Hepatocyte (in vitro differentiated cells): ENCODE measurements at regions not wholly inside any gene's neighbourhood (a gene's known extent, or its start where the extent isn't known, plus 50 kb on each side); places are given as distances from the start of the nearest gene placed in this dataset.

ENCODE experiments used
- EZH2 ChIP-seq: fragments of 200-600 bp; sonication (generic); IDR thresholded peaks from 2 replicates; pipeline ENCODE4 v1.6.1; 2016; ENCODE audit warnings: antibody characterized with exemption, mild to moderate bottlenecking, borderline replicate concordance
- EZH2phosphoT487 ChIP-seq: fragments of 200-600 bp; sonication (generic); IDR thresholded peaks from one replicate; pipeline ENCODE4 v1.6.1; 2018; ENCODE audit warnings: antibody characterized with exemption, mild to moderate bottlenecking, low read depth, moderate library complexity; ENCODE audit not compliant: unreplicated experiment, severe bottlenecking
- TF ChIP-seq, protein P1 (sequence below): fragments of 200-600 bp; sonication (generic); IDR thresholded peaks from 2 replicates; pipeline ENCODE4 v1.5.1; 2016; ENCODE audit warnings: antibody characterized with exemption, mild to moderate bottlenecking; ENCODE audit not compliant: poor library complexity

DNA sequence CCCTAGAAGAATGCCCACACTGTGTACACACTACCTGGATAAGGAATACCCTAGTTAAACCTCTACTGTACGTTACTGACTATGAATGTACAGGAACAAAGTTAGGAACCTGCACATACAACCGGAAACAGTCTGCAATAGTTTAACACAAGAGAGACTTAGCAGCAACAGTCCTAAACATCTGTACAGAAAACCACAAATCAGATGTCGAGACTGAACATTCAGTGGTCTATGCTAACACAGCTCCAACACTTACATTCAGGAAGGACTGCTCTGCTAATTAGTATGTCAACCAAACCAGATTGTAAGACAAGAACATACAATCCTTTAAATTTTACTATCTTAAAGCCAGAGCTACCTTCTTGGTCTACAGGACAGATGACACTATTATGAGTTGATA lies 104.9 kb downstream of the ZNF429 start:
- TF ChIP-seq EZH2, result no peak
- TF ChIP-seq, protein P1, sequence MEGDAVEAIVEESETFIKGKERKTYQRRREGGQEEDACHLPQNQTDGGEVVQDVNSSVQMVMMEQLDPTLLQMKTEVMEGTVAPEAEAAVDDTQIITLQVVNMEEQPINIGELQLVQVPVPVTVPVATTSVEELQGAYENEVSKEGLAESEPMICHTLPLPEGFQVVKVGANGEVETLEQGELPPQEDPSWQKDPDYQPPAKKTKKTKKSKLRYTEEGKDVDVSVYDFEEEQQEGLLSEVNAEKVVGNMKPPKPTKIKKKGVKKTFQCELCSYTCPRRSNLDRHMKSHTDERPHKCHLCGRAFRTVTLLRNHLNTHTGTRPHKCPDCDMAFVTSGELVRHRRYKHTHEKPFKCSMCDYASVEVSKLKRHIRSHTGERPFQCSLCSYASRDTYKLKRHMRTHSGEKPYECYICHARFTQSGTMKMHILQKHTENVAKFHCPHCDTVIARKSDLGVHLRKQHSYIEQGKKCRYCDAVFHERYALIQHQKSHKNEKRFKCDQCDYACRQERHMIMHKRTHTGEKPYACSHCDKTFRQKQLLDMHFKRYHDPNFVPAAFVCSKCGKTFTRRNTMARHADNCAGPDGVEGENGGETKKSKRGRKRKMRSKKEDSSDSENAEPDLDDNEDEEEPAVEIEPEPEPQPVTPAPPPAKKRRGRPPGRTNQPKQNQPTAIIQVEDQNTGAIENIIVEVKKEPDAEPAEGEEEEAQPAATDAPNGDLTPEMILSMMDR, result no peak
- TF ChIP-seq EZH2phosphoT487, result no peak
